ENCODE measurements at regions not wholly inside any gene's neighbourhood (a gene's known extent, or its start where the extent isn't known, plus 50 kb on each side); places are given as distances from the start of the nearest gene placed in this dataset.

- H3K36me3 Mint-ChIP-seq (ENCODE audit: low read depth, unreplicated experiment) = no peaks in the 10 kb centered on the region
- no peak overlapping the region for H3K27ac Mint-ChIP-seq (ENCODE audit: unreplicated experiment)
- H3K9me3 Mint-ChIP-seq (ENCODE audit: unreplicated experiment) = no peaks in the 10 kb centered on the region
- no peak overlapping the region for H3K4me3 Mint-ChIP-seq (ENCODE audit: unreplicated experiment)
- peaks cover 5% of the 10 kb centered on the region for H3K27me3 Mint-ChIP-seq (ENCODE audit: unreplicated experiment)
- DNase-seq (ENCODE audit: low spot score) = no peak
- peaks cover 8% of the 10 kb centered on the region for H3K4me1 Mint-ChIP-seq (ENCODE audit: unreplicated experiment)
- TF ChIP-seq CTCF (IDR thresholded peaks at IDR 0.05; ENCODE audit: unreplicated experiment) = no peak
Observed at GRCh38 chr14:95408731-95409476, 89.2 kb upstream of the CLMN start.

GRCh38 chr14:95407354-95407753 lies 87.6 kb upstream of the CLMN start:
- Mint-ChIP-seq H3K9me3 (ENCODE audit: unreplicated experiment) (no peaks in the 10 kb centered on the region), H3K27ac (ENCODE audit: unreplicated experiment) (no peak overlapping the region), H3K4me3 (ENCODE audit: unreplicated experiment) (no peak overlapping the region), H3K36me3 (ENCODE audit: low read depth, unreplicated experiment) (no peaks in the 10 kb centered on the region), H3K27me3 (ENCODE audit: unreplicated experiment) (peaks cover 5% of the 10 kb centered on the region), H3K4me1 (ENCODE audit: unreplicated experiment) (no peaks in the 10 kb centered on the region)
- DNase-seq (ENCODE audit: low spot score) = no peak
- TF ChIP-seq CTCF (IDR thresholded peaks at IDR 0.05; ENCODE audit: unreplicated experiment) = no peak

GRCh38 chr14:95406756-95407277 lies 87.1 kb upstream of the CLMN start:
- Mint-ChIP-seq H3K36me3 (ENCODE audit: low read depth, unreplicated experiment) (no peaks in the 10 kb centered on the region), H3K9me3 (ENCODE audit: unreplicated experiment) (no peaks in the 10 kb centered on the region), H3K27ac (ENCODE audit: unreplicated experiment) (no peak overlapping the region), H3K4me3 (ENCODE audit: unreplicated experiment) (no peak overlapping the region), H3K27me3 (ENCODE audit: unreplicated experiment) (peaks cover 5% of the 10 kb centered on the region), H3K4me1 (ENCODE audit: unreplicated experiment) (no peaks in the 10 kb centered on the region)
- DNase-seq (ENCODE audit: low spot score) = no peak
- TF ChIP-seq CTCF (IDR thresholded peaks at IDR 0.05; ENCODE audit: unreplicated experiment) = no peak

GRCh38 chr14:95404583-95404982 lies 84.9 kb upstream of the CLMN start:
- no peak for TF ChIP-seq CTCF (IDR thresholded peaks at IDR 0.05; ENCODE audit: unreplicated experiment)
- H3K27ac Mint-ChIP-seq (ENCODE audit: unreplicated experiment) = no peak overlapping the region
- H3K4me1 Mint-ChIP-seq (ENCODE audit: unreplicated experiment) = no peaks in the 10 kb centered on the region
- peaks cover 1% of the 10 kb centered on the region for H3K27me3 Mint-ChIP-seq (ENCODE audit: unreplicated experiment)
- no peaks in the 10 kb centered on the region for H3K36me3 Mint-ChIP-seq (ENCODE audit: low read depth, unreplicated experiment)
- no peaks in the 10 kb centered on the region for H3K9me3 Mint-ChIP-seq (ENCODE audit: unreplicated experiment)
- no peak for DNase-seq (ENCODE audit: low spot score)
- no peak overlapping the region for H3K4me3 Mint-ChIP-seq (ENCODE audit: unreplicated experiment)

GRCh38 chr14:95402578-95402977 lies 82.9 kb upstream of the CLMN start:
- Mint-ChIP-seq H3K4me1 (ENCODE audit: unreplicated experiment) (no peaks in the 10 kb centered on the region), H3K9me3 (ENCODE audit: unreplicated experiment) (no peaks in the 10 kb centered on the region), H3K27me3 (ENCODE audit: unreplicated experiment) (peaks cover 1% of the 10 kb centered on the region), H3K36me3 (ENCODE audit: low read depth, unreplicated experiment) (no peaks in the 10 kb centered on the region), H3K27ac (ENCODE audit: unreplicated experiment) (no peak overlapping the region), H3K4me3 (ENCODE audit: unreplicated experiment) (no peak overlapping the region)
- no peak for TF ChIP-seq CTCF (IDR thresholded peaks at IDR 0.05; ENCODE audit: unreplicated experiment)
- no peak for DNase-seq (ENCODE audit: low spot score)

Measured in endothelial cell (in vitro differentiated cells).